ENCODE measurements at regions not wholly inside any gene's neighbourhood (a gene's known extent, or its start where the extent isn't known, plus 50 kb on each side); places are given as distances from the start of the nearest gene placed in this dataset.

DNA sequence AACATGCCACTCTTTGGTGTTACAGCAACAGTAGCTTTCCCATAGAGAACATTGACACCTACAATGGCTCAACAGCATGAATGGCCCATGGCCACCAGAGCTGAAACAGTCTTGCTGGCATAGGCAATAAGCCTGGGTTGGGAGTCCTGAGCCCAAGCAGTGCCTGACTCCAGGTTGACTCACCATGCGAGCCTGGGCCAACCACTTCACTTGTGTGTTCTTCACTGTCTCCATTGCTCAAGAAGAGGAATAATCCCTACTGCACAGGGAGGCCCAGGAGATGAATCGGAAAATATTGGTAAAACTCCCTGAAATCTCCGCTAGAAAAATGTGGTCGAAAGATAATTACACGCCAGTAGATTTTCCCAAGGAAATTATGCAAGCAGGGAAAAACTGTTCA, 89.2 kb upstream of the INHBA start:
- no peak for TF ChIP-seq ZC3H10 (CRISPR knock-in tag; IDR thresholded peaks at IDR 0.05)
- no peak for TF ChIP-seq OSR1 (CRISPR knock-in tag; IDR thresholded peaks at IDR 0.05)
- TF ChIP-seq BACH2 (CRISPR knock-in tag; IDR thresholded peaks at IDR 0.05; ENCODE audit: borderline replicate concordance), result no peak
- TF ChIP-seq TOX (CRISPR knock-in tag; IDR thresholded peaks at IDR 0.05; ENCODE audit: borderline replicate concordance), result no peak
- TF ChIP-seq ZFP3 (CRISPR knock-in tag; IDR thresholded peaks at IDR 0.05), result no peak
- no peak for TF ChIP-seq ARNTL (CRISPR knock-in tag; IDR thresholded peaks at IDR 0.05; ENCODE audit: borderline replicate concordance, low read depth)
- TF ChIP-seq RARB (CRISPR knock-in tag; IDR thresholded peaks at IDR 0.05), result no peak
- no peak for TF ChIP-seq PPARA (CRISPR knock-in tag; IDR thresholded peaks at IDR 0.05; ENCODE audit: borderline replicate concordance)
- TF ChIP-seq, protein P1, sequence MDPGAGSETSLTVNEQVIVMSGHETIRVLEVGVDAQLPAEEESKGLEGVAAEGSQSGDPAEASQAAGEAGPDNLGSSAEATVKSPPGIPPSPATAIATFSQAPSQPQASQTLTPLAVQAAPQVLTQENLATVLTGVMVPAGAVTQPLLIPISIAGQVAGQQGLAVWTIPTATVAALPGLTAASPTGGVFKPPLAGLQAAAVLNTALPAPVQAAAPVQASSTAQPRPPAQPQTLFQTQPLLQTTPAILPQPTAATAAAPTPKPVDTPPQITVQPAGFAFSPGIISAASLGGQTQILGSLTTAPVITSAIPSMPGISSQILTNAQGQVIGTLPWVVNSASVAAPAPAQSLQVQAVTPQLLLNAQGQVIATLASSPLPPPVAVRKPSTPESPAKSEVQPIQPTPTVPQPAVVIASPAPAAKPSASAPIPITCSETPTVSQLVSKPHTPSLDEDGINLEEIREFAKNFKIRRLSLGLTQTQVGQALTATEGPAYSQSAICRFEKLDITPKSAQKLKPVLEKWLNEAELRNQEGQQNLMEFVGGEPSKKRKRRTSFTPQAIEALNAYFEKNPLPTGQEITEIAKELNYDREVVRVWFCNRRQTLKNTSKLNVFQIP (CRISPR knock-in tag; IDR thresholded peaks at IDR 0.05; ENCODE audit: borderline replicate concordance, low read depth), result no peak
- TF ChIP-seq GLIS3 (CRISPR knock-in tag; IDR thresholded peaks at IDR 0.05), result no peak
- TF ChIP-seq ZNF70 (CRISPR knock-in tag; IDR thresholded peaks at IDR 0.05), result no peak
- TF ChIP-seq CSDC2 (CRISPR knock-in tag; IDR thresholded peaks at IDR 0.05), result no peak
- TF ChIP-seq SNAI2 (CRISPR knock-in tag; IDR thresholded peaks at IDR 0.05), result no peak
- TF ChIP-seq, protein P2, sequence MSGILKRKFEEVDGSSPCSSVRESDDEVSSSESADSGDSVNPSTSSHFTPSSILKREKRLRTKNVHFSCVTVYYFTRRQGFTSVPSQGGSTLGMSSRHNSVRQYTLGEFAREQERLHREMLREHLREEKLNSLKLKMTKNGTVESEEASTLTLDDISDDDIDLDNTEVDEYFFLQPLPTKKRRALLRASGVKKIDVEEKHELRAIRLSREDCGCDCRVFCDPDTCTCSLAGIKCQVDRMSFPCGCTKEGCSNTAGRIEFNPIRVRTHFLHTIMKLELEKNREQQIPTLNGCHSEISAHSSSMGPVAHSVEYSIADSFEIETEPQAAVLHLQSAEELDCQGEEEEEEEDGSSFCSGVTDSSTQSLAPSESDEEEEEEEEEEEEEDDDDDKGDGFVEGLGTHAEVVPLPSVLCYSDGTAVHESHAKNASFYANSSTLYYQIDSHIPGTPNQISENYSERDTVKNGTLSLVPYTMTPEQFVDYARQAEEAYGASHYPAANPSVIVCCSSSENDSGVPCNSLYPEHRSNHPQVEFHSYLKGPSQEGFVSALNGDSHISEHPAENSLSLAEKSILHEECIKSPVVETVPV (CRISPR knock-in tag; IDR thresholded peaks at IDR 0.05), result no peak
- TF ChIP-seq, protein P3, sequence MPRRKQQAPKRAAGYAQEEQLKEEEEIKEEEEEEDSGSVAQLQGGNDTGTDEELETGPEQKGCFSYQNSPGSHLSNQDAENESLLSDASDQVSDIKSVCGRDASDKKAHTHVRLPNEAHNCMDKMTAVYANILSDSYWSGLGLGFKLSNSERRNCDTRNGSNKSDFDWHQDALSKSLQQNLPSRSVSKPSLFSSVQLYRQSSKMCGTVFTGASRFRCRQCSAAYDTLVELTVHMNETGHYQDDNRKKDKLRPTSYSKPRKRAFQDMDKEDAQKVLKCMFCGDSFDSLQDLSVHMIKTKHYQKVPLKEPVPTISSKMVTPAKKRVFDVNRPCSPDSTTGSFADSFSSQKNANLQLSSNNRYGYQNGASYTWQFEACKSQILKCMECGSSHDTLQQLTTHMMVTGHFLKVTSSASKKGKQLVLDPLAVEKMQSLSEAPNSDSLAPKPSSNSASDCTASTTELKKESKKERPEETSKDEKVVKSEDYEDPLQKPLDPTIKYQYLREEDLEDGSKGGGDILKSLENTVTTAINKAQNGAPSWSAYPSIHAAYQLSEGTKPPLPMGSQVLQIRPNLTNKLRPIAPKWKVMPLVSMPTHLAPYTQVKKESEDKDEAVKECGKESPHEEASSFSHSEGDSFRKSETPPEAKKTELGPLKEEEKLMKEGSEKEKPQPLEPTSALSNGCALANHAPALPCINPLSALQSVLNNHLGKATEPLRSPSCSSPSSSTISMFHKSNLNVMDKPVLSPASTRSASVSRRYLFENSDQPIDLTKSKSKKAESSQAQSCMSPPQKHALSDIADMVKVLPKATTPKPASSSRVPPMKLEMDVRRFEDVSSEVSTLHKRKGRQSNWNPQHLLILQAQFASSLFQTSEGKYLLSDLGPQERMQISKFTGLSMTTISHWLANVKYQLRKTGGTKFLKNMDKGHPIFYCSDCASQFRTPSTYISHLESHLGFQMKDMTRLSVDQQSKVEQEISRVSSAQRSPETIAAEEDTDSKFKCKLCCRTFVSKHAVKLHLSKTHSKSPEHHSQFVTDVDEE (CRISPR knock-in tag; IDR thresholded peaks at IDR 0.05), result no peak
- no peak for TF ChIP-seq ZNF565 (CRISPR knock-in tag; conservative IDR thresholded peaks at IDR 0.05; ENCODE audit: low read depth)
- TF ChIP-seq ISL1 (CRISPR knock-in tag; IDR thresholded peaks at IDR 0.05), result no peak
- TF ChIP-seq, protein P4, sequence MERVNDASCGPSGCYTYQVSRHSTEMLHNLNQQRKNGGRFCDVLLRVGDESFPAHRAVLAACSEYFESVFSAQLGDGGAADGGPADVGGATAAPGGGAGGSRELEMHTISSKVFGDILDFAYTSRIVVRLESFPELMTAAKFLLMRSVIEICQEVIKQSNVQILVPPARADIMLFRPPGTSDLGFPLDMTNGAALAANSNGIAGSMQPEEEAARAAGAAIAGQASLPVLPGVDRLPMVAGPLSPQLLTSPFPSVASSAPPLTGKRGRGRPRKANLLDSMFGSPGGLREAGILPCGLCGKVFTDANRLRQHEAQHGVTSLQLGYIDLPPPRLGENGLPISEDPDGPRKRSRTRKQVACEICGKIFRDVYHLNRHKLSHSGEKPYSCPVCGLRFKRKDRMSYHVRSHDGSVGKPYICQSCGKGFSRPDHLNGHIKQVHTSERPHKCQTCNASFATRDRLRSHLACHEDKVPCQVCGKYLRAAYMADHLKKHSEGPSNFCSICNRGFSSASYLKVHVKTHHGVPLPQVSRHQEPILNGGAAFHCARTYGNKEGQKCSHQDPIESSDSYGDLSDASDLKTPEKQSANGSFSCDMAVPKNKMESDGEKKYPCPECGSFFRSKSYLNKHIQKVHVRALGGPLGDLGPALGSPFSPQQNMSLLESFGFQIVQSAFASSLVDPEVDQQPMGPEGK (CRISPR knock-in tag; IDR thresholded peaks at IDR 0.05; ENCODE audit: borderline replicate concordance), result no peak
- TF ChIP-seq ESRRG (CRISPR knock-in tag; IDR thresholded peaks at IDR 0.05), result no peak
- TF ChIP-seq ZNF8 (CRISPR knock-in tag; IDR thresholded peaks at IDR 0.05), result no peak
- no peak for ATAC-seq

DNA sequence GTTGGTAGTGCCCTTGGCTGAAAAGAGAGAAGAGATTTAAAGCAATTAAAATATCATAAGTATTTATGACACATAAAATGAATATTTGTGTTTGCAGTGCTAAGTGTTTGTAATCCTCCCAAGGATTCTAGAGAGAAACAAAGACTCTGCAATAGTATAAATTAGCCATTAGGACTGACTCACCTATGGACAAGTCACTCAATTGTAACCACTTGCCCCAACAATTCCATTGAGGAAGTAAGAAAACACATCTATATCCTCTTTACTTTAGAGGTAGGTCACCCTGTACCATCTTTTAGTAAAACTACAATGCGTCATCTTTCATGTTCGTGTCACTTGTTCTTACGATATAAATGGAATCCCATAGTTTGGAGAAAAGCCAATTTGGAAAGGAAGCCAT, 85.7 kb upstream of the INHBA start:
- no peak for ATAC-seq
- TF ChIP-seq ZNF70 (CRISPR knock-in tag; IDR thresholded peaks at IDR 0.05) (no peak), ZC3H10 (CRISPR knock-in tag; IDR thresholded peaks at IDR 0.05) (no peak), ESRRG (CRISPR knock-in tag; IDR thresholded peaks at IDR 0.05) (no peak), TOX (CRISPR knock-in tag; IDR thresholded peaks at IDR 0.05; ENCODE audit: borderline replicate concordance) (no peak), SNAI2 (CRISPR knock-in tag; IDR thresholded peaks at IDR 0.05) (no peak), BACH2 (CRISPR knock-in tag; IDR thresholded peaks at IDR 0.05; ENCODE audit: borderline replicate concordance) (no peak), ZFP3 (CRISPR knock-in tag; IDR thresholded peaks at IDR 0.05) (no peak), RARB (CRISPR knock-in tag; IDR thresholded peaks at IDR 0.05) (no peak), TCF4 (CRISPR knock-in tag; IDR thresholded peaks at IDR 0.05; ENCODE audit: borderline replicate concordance) (no peak), CSDC2 (CRISPR knock-in tag; IDR thresholded peaks at IDR 0.05) (no peak), PPARA (CRISPR knock-in tag; IDR thresholded peaks at IDR 0.05; ENCODE audit: borderline replicate concordance) (no peak), ARNTL (CRISPR knock-in tag; IDR thresholded peaks at IDR 0.05; ENCODE audit: borderline replicate concordance, low read depth) (no peak), ZNF8 (CRISPR knock-in tag; IDR thresholded peaks at IDR 0.05) (no peak), OSR1 (CRISPR knock-in tag; IDR thresholded peaks at IDR 0.05) (no peak), ZFP30 (CRISPR knock-in tag; IDR thresholded peaks at IDR 0.05) (no peak)
- TF ChIP-seq, protein P3 (CRISPR knock-in tag; IDR thresholded peaks at IDR 0.05), result no peak
- TF ChIP-seq, protein P4 (CRISPR knock-in tag; IDR thresholded peaks at IDR 0.05; ENCODE audit: borderline replicate concordance), result no peak
- TF ChIP-seq, protein P1 (CRISPR knock-in tag; IDR thresholded peaks at IDR 0.05; ENCODE audit: borderline replicate concordance, low read depth), result no peak
- TF ChIP-seq, protein P5, sequence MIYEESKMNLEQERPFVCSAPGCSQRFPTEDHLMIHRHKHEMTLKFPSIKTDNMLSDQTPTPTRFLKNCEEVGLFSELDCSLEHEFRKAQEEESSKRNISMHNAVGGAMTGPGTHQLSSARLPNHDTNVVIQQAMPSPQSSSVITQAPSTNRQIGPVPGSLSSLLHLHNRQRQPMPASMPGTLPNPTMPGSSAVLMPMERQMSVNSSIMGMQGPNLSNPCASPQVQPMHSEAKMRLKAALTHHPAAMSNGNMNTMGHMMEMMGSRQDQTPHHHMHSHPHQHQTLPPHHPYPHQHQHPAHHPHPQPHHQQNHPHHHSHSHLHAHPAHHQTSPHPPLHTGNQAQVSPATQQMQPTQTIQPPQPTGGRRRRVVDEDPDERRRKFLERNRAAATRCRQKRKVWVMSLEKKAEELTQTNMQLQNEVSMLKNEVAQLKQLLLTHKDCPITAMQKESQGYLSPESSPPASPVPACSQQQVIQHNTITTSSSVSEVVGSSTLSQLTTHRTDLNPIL (CRISPR knock-in tag; IDR thresholded peaks at IDR 0.05; ENCODE audit: low read depth), result no peak

Data from SK-N-SH treated with all-trans-retinoic acid at 6 μM for 48 hours (cell line).